ENCODE measurements at regions not wholly inside any gene's neighbourhood (a gene's known extent, or its start where the extent isn't known, plus 50 kb on each side); places are given as distances from the start of the nearest gene placed in this dataset.
"Not testable (repeated sequence)": the region's sequence is repeated elsewhere in the genome, so short reads cannot be mapped to it uniquely, and the experiment has no call there.

DNA sequence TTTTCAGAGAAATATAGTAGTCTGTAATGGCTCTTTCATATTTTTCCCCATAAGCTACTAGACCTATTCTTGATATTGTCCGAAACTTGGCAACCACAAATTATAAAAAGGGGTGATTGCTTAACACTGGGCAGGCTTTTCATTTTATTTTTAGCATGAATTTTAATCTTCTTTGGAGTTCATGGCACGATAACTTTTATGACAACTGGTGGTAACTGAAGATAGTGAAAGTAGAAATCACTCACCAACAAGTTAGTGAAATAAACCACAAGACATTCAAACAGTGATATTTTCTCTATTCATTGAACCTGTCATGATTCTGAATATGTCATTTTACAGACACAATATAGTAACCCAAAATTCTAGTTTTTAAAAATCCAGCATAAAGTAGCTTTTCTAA is 213.9 kb downstream of the PRDM9 start:
- no peak for DNase-seq (ENCODE audit: low read depth)

DNA sequence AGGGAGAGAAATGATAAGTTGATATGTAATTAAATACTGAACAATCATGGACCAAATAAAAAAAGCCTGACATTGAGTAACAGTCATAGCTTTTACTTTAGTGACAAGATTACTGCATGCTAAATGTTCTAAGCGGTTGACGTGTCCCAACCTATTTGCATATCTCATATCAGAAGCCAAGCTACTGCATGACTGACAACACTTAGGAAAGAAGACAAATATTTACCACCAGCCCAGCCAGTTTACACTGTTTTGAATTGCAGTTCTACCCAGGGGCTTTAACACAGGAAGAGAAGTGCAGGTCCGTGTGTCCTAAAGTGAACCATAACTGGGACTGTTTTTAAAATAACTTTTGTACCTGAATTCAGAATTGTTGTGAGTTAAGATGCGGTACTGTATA is 219.9 kb downstream of the PRDM9 start:
- no peak for DNase-seq (ENCODE audit: low read depth)

- DNase-seq (ENCODE audit: low read depth) = no peak
Observed at GRCh38 chr5:23730023-23730422, 222.6 kb downstream of the PRDM9 start.

GRCh38 chr5:23740029-23740428 is 232.6 kb downstream of the PRDM9 start:
- no peak for DNase-seq (ENCODE audit: low read depth)

DNA sequence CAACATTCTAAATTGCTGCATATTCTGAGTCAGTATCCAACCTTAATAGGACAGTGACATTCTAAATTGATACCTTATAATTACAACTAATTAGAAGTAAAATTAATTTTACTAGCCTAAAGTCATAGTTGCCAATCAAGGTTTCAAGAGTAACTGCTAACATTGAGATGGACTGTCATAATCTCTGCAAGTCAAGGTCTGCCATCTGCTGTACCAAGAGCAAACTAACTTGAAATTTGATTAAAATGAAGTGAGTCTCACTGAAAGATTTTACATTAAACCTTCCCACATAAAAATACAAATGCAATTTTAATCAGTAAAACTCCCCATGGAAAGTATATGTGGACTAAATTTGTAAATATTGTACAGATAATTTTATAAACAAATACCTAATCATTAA is 235.3 kb downstream of the PRDM9 start:
- DNase-seq (ENCODE audit: low read depth) = no peak

DNA sequence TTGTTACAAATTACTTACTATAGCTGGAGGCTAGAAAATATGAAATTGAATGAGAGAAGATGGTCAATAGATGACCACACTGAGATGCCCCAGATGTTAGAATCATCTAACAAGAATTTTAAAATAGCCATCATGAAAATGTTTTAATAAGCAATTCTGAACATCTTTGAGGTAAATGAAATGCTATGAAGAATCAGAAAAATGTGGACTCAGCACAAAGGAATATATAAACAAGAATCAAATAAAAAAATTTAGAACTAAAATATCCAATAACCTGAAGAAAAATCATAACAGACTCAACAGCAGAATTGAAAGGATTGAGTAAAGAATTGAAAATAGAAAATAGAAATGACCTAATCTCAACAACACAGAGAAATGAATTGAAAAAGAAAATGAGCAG is 248.5 kb downstream of the PRDM9 start:
- no peak for DNase-seq (ENCODE audit: low read depth)

DNA sequence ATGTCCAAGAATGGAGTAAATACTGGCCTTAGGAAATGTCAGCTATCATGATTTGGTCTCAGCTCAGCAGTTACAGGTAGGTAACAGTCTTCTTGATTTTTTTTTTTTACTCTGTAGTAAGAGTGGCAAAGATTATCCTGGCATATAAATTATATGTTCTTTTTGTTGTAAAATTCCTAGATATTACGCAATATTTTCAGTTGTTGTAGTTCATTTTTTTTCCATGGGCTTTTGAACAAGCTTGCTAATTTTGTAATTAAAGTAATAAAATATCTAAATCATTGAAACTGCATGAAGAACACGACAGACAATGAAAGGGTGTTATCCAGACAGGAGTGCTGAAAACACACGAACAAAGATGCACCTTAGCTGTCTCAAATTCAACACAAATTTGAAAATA is 249.4 kb downstream of the PRDM9 start:
- DNase-seq (ENCODE audit: low read depth) = no peak

DNA sequence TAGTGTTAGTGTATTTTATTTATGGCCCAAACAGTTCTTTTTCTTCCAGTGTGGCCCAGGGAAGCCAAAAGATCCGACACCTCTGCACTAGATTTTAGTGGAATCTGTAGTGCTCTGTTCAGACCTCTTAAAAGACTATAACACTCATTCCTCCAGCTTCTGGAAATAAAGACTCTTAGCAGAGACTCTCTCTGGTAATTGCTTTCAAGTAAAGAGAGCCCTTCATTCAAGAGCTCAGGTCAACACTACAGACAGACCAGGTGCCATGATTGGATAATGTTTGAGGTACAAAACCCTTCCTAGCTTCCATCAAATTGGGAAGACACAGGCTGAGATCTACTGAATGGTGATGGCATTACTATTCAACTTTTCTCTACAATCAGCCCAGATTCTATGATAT is 255.8 kb downstream of the PRDM9 start:
- no peak for DNase-seq (ENCODE audit: low read depth)

DNA sequence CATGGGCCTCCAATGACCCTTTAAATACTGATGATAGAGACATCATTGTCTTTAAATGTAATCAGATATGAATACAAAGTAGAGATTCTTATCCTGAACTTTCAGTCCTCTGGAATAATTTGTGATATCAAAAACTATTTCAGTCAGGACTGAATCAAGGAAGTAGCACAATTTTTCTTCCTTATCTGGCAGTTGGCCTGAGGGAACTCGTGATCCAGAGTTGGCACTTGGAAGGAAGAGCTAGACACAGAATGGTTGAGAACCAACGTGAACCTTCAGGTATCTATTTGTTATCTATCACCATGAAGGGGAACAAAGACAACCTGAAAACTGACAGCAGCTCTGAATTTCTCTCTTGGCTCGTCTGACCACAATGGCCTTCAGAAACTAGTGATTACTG is 269.3 kb downstream of the PRDM9 start:
- DNase-seq (ENCODE audit: low read depth) = no peak

GRCh38 chr5:23800307-23800706 is 292.9 kb downstream of the PRDM9 start:
- not testable (repeated sequence) for DNase-seq (ENCODE audit: low read depth)

- DNase-seq (ENCODE audit: low read depth) = peak; percentile 27
Observed at GRCh38 chr5:23820765-23821471, 313.5 kb downstream of the PRDM9 start.

GRCh38 chr5:23823521-23823920 is 316.1 kb downstream of the PRDM9 start:
- DNase-seq (ENCODE audit: low read depth) = no peak

DNA sequence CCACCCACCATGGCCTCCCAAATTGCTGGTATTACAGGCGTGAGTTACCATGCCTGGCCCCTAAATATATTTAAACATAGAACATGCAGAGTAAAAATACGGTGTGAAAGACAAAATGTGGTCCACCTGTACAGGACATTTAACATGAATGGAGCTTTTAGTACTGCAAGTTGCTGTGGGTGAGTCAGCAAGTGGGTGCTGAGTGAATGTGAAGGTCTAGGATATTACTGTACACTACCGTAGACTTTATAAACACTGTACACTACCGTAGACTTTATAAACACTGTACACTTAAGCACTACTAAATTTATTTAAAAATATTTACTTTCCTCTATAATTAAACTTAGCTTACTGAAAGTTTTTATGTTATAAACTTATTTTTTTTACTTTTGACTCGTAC is 317.8 kb downstream of the PRDM9 start:
- no peak for DNase-seq (ENCODE audit: low read depth)

GRCh38 chr5:23840083-23840482 is 332.7 kb downstream of the PRDM9 start:
- no peak for DNase-seq (ENCODE audit: low read depth)

DNA sequence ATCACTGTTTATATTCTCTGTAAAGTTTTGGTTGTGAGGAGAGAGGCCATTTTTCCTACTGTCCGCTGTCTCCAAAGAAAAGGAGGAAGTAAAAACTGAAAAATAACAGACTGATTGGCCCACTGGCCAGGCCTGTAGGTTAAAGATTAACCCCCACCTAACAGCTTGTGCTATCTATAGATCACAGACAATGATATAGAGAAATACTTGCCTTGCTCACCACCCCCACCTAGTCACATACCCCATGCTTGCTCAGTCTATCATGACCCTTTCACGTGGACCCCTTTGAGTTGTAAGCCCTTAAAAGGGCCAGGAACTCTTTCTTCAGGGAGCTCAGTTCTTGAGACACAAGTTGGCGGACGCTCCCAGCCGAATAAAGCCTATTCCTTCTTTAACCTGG is 357.4 kb downstream of the PRDM9 start:
- no peak for DNase-seq (ENCODE audit: low read depth)

- DNase-seq (ENCODE audit: low read depth) = no peak
Observed at GRCh38 chr5:23877847-23878246, 370.4 kb downstream of the PRDM9 start.

- no peak for DNase-seq (ENCODE audit: low read depth)
Observed at GRCh38 chr5:23884405-23885031, 377.1 kb downstream of the PRDM9 start.

DNA sequence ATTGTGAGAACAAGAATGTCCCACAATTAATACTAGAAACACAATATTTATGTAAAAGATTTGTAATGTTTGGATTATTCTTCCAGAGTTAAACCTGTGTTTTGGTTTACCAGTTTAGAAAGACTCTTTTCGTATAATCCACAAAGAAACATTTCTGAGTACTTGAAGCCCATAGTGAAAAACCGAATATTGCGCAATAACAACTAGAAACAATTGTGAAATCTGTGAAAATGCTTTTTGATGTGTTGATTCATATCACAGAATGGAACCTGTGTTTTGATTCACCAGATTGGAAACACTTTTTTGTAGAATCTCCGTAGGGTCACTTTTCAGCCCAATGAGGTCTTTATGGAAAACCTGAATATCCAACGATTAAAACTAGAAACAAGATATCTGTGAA is 386.2 kb downstream of the PRDM9 start:
- no peak for DNase-seq (ENCODE audit: low read depth)

- DNase-seq (ENCODE audit: low read depth) = no peak
Observed at GRCh38 chr5:23895614-23896013, 388.2 kb downstream of the PRDM9 start.

GRCh38 chr5:23930985-23931384 is 423.6 kb downstream of the PRDM9 start:
- DNase-seq (ENCODE audit: low read depth) = no peak

- not testable (repeated sequence) for DNase-seq (ENCODE audit: low read depth)
Observed at GRCh38 chr5:23951261-23951928, 444.0 kb downstream of the PRDM9 start.

DNA sequence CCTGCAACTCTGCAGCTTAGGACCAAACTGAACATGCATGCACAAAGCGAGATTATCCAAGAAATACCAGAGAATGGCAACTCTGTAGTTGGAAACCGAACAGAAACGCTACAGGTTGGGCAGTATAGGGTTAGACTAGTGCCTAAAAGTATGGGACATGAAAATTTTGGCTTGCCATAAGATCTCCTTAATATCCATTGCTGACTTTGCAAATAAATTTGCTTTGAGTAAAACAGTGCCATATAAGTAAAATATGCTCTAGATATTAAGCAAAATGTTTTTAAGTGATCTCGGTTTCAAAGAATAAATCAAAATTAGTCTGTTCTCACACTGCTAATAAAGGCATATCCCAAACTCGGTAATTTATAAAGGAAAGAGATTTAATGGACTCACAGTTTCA is 456.0 kb downstream of the PRDM9 start:
- no peak for DNase-seq (ENCODE audit: low read depth)

- no peak for DNase-seq (ENCODE audit: low read depth)
Observed at GRCh38 chr5:23977365-23977764, 470.0 kb downstream of the PRDM9 start.

Data from RPMI7951 (cell line).